NCI-H524 (cell line): ENCODE measurements at regions not wholly inside any gene's neighbourhood (a gene's known extent, or its start where the extent isn't known, plus 50 kb on each side); places are given as distances from the start of the nearest gene placed in this dataset.
A peak's percentile ranks its signal among the peaks of the same experiment; 100 is the strongest.
"Not testable (repeated sequence)": the region's sequence is repeated elsewhere in the genome, so short reads cannot be mapped to it uniquely, and the experiment has no call there.

Source experiments
- DNase-seq, 2 experiments: peaks; one replicate each; lab custom pipeline; 2025; lab: John Stamatoyannopoulos, UW

- DNase-seq = no peak
These were observed 290.9 kb upstream of the STXBP6 start for GRCh38 chr14:25340882-25341281.

- no peak for DNase-seq
These were observed 272.8 kb upstream of the STXBP6 start for GRCh38 chr14:25322784-25323183.

- not testable (repeated sequence) for DNase-seq
These were observed 266.1 kb upstream of the STXBP6 start for GRCh38 chr14:25316007-25316406.

GRCh38 chr14:25308244-25308643 is 258.3 kb upstream of the STXBP6 start:
- peak in 1 of 2 experiments; percentile 13 for DNase-seq

- DNase-seq = no peak
These were observed 254.0 kb upstream of the STXBP6 start for GRCh38 chr14:25303934-25304333.

GRCh38 chr14:25298238-25298637 is 248.3 kb upstream of the STXBP6 start:
- DNase-seq = no peak

GRCh38 chr14:25290154-25290553 is 240.2 kb upstream of the STXBP6 start:
- not testable (repeated sequence) for DNase-seq

GRCh38 chr14:25274529-25274928 is 224.6 kb upstream of the STXBP6 start:
- no peak for DNase-seq

- DNase-seq = no peak
These were observed 217.2 kb upstream of the STXBP6 start for GRCh38 chr14:25267186-25267585.

- DNase-seq = no peak
These were observed 209.5 kb upstream of the STXBP6 start for GRCh38 chr14:25259470-25259869.

- DNase-seq = peak; percentile 65 to 80
These were observed 202.8 kb upstream of the STXBP6 start for GRCh38 chr14:25252793-25253192.

GRCh38 chr14:25250516-25250915 is 200.6 kb upstream of the STXBP6 start:
- no peak for DNase-seq

GRCh38 chr14:25247609-25248008 is 197.7 kb upstream of the STXBP6 start:
- no peak for DNase-seq

GRCh38 chr14:25246751-25247150 is 196.8 kb upstream of the STXBP6 start:
- no peak for DNase-seq

- no peak for DNase-seq
These were observed 189.2 kb upstream of the STXBP6 start for GRCh38 chr14:25239170-25239569.

GRCh38 chr14:25237845-25238244 is 187.9 kb upstream of the STXBP6 start:
- DNase-seq = peak; percentile 43 to 67

GRCh38 chr14:25233613-25234012 is 183.7 kb upstream of the STXBP6 start:
- no peak for DNase-seq

GRCh38 chr14:25231004-25231403 is 181.1 kb upstream of the STXBP6 start:
- no peak for DNase-seq

- no peak for DNase-seq
These were observed 176.3 kb upstream of the STXBP6 start for GRCh38 chr14:25226214-25226613.

- peak in 1 of 2 experiments; percentile 39 for DNase-seq
These were observed 172.3 kb upstream of the STXBP6 start for GRCh38 chr14:25222256-25222655.

- DNase-seq = no peak
These were observed 170.6 kb upstream of the STXBP6 start for GRCh38 chr14:25220514-25220913.

GRCh38 chr14:25215607-25216006 is 165.7 kb upstream of the STXBP6 start:
- peak; percentile 43 to 91 for DNase-seq

GRCh38 chr14:25197885-25198284 is 147.9 kb upstream of the STXBP6 start:
- DNase-seq = no peak

- no peak for DNase-seq
These were observed 130.3 kb upstream of the STXBP6 start for GRCh38 chr14:25180221-25180620.

GRCh38 chr14:25178255-25178654 is 128.3 kb upstream of the STXBP6 start:
- DNase-seq = no peak
